ENCODE measurements at regions not wholly inside any gene's neighbourhood (a gene's known extent, or its start where the extent isn't known, plus 50 kb on each side); places are given as distances from the start of the nearest gene placed in this dataset.

GRCh38 chr4:24713604-24714003, 81.8 kb upstream of the SOD3 start:
- TF ChIP-seq CTCF (IDR thresholded peaks at IDR 0.05) (no peak), POLR2A (IDR thresholded peaks at IDR 0.05) (no peak)
